ENCODE measurements at regions not wholly inside any gene's neighbourhood (a gene's known extent, or its start where the extent isn't known, plus 50 kb on each side); places are given as distances from the start of the nearest gene placed in this dataset.
A peak's percentile ranks its signal among the peaks of the same experiment; 100 is the strongest.

- DNase-seq (ENCODE audit: low read depth in 1 of 2, low spot score in 1 of 2) = no peak
- FAIRE-seq = no peak
- ATAC-seq = no peak
- Histone ChIP-seq H3K9me3 (no peaks in the 10 kb centered on the region; the same call in 2 of the 3 replicates), H3K4me2 (no peak overlapping the region), H3K27ac (no peak overlapping the region), H3K4me3 (no peak overlapping the region), H3K4me1 (0 out of 3 replicates have a peak, but pooled peaks cover 3% of the 10 kb centered on the region)
- 80% methylated on average over 5 of the region's 5 CpGs for WGBS (ENCODE audit: missing lambda C conversion rate)
- CTCF ChIA-PET = interaction anchor here (0.7 to 1.1 kb wide), 3 partner anchors 8 to 63 kb away, joined by 4 to 6 read pairs (median 4); no protein-coding TSS in a partner anchor
- POLR2A ChIA-PET = no interaction called here
- TF ChIP-seq CHD4 (IDR thresholded peaks at IDR 0.05; ENCODE audit: borderline replicate concordance) = no peak
These were observed 345.6 kb upstream of the THBS1 start for GRCh38 chr15:39235084-39235795.

DNA sequence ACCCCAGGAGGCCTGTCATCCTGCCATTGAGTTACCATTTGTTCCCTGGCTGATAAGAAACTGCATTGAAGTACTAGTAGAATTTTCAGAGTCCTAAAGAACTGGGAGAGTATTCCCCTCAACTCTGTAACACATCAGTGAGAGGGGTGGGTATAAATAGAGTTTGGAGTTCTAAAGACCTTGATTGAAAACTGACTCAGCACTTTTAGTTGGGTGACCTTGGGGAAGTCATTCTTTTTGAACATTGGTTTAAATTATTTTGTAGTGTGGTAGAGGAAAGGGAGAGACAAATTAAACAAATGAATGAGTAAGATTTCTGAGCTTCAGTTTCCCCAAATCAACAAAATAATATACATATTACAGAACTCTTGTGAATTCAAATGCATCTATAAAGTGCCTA lies 344.5 kb upstream of the THBS1 start:
- Histone ChIP-seq H3K4me3 (no peak overlapping the region), H3K27ac (no peak overlapping the region), H3K4me2 (no peak overlapping the region), H3K9me3 (no peaks in the 10 kb centered on the region; the same call in 2 of the 3 replicates), H3K4me1 (0 out of 3 replicates have a peak, but pooled peaks cover 3% of the 10 kb centered on the region)
- POLR2A ChIA-PET = no interaction called here
- TF ChIP-seq HEYL (CRISPR knock-in tag; IDR thresholded peaks at IDR 0.05) (no peak), MAFK (IDR thresholded peaks at IDR 0.05; ENCODE audit: partially characterized antibody) (peak; percentile 80), CEBPB (IDR thresholded peaks at IDR 0.05) (no peak), FOSB (CRISPR knock-in tag; IDR thresholded peaks at IDR 0.05) (no peak), FOSL2 (IDR thresholded peaks at IDR 0.05) (no peak), FOSL2 (CRISPR knock-in tag; IDR thresholded peaks at IDR 0.05) (no peak)
- TF ChIP-seq, protein P1, sequence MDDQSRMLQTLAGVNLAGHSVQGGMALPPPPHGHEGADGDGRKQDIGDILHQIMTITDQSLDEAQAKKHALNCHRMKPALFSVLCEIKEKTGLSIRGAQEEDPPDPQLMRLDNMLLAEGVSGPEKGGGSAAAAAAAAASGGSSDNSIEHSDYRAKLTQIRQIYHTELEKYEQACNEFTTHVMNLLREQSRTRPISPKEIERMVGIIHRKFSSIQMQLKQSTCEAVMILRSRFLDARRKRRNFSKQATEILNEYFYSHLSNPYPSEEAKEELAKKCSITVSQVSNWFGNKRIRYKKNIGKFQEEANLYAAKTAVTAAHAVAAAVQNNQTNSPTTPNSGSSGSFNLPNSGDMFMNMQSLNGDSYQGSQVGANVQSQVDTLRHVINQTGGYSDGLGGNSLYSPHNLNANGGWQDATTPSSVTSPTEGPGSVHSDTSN (IDR thresholded peaks at IDR 0.05) = no peak
- CTCF ChIA-PET = no interaction called here
- FAIRE-seq = no peak
- ATAC-seq = no peak
- no peak for DNase-seq (ENCODE audit: low read depth in 1 of 2, low spot score in 1 of 2)

GRCh38 chr15:39238443-39238842 lies 342.4 kb upstream of the THBS1 start:
- TF ChIP-seq ZSCAN20 (CRISPR knock-in tag; IDR thresholded peaks at IDR 0.05) (no peak), RNF2 (IDR thresholded peaks at IDR 0.05; ENCODE audit: borderline replicate concordance, low read depth) (no peak)
- no peak overlapping the region for H3K4me2 ChIP-seq
- H3K4me3 ChIP-seq = no peak overlapping the region
- ChIA-PET POLR2A (no interaction called here), CTCF (no interaction called here)
- no peaks in the 10 kb centered on the region; the same call in 2 of the 3 replicates for H3K9me3 ChIP-seq
- ATAC-seq = no peak
- FAIRE-seq = no peak
- H3K4me1 ChIP-seq = no peaks in the 10 kb centered on the region
- H3K27ac ChIP-seq = no peak overlapping the region
- WGBS (ENCODE audit: missing lambda C conversion rate) = 88% methylated on average over 6 of the region's 6 CpGs
- DNase-seq (ENCODE audit: low read depth in 1 of 2, low spot score in 1 of 2) = no peak

DNA sequence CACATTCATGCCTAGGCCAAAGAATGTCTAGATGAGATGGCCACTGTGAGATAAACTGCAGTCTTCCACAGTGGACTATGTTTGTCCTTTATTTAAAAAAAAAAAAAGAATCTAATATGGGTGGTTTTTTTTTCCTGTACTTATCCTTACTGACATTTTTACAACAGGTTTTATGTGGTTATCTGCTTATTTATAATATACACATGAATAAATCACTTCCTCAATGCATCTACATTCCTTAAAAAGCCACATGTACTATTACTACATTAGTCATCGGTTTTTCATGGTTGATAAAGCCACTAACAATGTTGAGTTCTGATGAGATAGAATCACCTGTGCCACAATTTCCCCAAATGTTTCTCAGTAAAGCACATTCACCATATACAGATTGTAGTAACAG lies 341.3 kb upstream of the THBS1 start:
- no peak overlapping the region for H3K4me2 ChIP-seq
- TF ChIP-seq EHF (CRISPR knock-in tag; IDR thresholded peaks at IDR 0.05) (no peak), RFX5 (IDR thresholded peaks at IDR 0.05) (no peak), ZNF302 (CRISPR knock-in tag; IDR thresholded peaks at IDR 0.05) (no peak), RNF2 (IDR thresholded peaks at IDR 0.05; ENCODE audit: borderline replicate concordance, low read depth) (no peak), ESRRA (IDR thresholded peaks at IDR 0.05; ENCODE audit: borderline replicate concordance, low read length) (no peak), FOSB (CRISPR knock-in tag; IDR thresholded peaks at IDR 0.05) (no peak), NPAS2 (CRISPR knock-in tag; IDR thresholded peaks at IDR 0.05; ENCODE audit: borderline replicate concordance) (no peak), FOSL2 (IDR thresholded peaks at IDR 0.05) (no peak), FOSL2 (CRISPR knock-in tag; IDR thresholded peaks at IDR 0.05) (no peak), E2F6 (IDR thresholded peaks at IDR 0.05; ENCODE audit: borderline replicate concordance, low read depth) (no peak), HOXB5 (CRISPR knock-in tag; IDR thresholded peaks at IDR 0.05) (no peak), CBX8 (IDR thresholded peaks at IDR 0.05) (no peak), CEBPB (IDR thresholded peaks at IDR 0.05) (no peak)
- TF ChIP-seq, protein P2, sequence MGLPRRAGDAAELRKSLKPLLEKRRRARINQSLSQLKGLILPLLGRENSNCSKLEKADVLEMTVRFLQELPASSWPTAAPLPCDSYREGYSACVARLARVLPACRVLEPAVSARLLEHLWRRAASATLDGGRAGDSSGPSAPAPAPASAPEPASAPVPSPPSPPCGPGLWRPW (IDR thresholded peaks at IDR 0.05) = no peak
- WGBS (ENCODE audit: missing lambda C conversion rate) = 44% methylated on average over 1 of the region's 1 CpG
- ATAC-seq (no peak), DNase-seq (ENCODE audit: low read depth in 1 of 2, low spot score in 1 of 2) (no peak), FAIRE-seq (no peak)
- CTCF ChIA-PET = no interaction called here
- POLR2A ChIA-PET = no interaction called here
- no peak overlapping the region for H3K4me3 ChIP-seq
- no peak overlapping the region for H3K27ac ChIP-seq
- no peaks in the 10 kb centered on the region; the same call in 2 of the 3 replicates for H3K9me3 ChIP-seq
- no peaks in the 10 kb centered on the region for H3K4me1 ChIP-seq

All from A549 (cell line).